ENCODE measurements at regions not wholly inside any gene's neighbourhood (a gene's known extent, or its start where the extent isn't known, plus 50 kb on each side); places are given as distances from the start of the nearest gene placed in this dataset.
"Not testable (repeated sequence)": the region's sequence is repeated elsewhere in the genome, so short reads cannot be mapped to it uniquely, and the experiment has no call there.

DNA sequence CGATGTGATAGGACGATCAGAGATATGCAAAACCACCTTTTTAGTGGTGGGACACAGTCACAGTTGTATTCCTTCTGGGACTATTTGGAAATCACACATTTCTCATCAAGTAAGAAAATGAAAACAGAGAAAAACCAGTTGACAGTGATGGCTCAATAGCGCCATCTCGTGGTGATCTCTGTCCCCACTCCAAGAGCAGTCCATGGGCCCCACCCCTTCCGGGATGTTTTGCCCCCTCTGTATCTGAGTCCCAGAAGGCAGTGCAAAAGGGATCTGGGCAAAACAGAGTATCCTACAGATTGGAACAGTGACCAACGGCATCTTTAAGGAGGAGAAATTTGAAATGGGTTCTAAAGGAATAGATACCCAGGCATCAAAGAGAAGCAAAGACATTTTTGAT lies 155.5 kb downstream of the NPIPA8 start:
- H3K27me3 Mint-ChIP-seq; H3K4me1 Mint-ChIP-seq (ENCODE audit: low read depth); H3K36me3 Mint-ChIP-seq (ENCODE audit: low read depth); H3K27ac Mint-ChIP-seq; H3K9me3 Mint-ChIP-seq; H3K4me3 Mint-ChIP-seq: not testable (repeated sequence)

DNA sequence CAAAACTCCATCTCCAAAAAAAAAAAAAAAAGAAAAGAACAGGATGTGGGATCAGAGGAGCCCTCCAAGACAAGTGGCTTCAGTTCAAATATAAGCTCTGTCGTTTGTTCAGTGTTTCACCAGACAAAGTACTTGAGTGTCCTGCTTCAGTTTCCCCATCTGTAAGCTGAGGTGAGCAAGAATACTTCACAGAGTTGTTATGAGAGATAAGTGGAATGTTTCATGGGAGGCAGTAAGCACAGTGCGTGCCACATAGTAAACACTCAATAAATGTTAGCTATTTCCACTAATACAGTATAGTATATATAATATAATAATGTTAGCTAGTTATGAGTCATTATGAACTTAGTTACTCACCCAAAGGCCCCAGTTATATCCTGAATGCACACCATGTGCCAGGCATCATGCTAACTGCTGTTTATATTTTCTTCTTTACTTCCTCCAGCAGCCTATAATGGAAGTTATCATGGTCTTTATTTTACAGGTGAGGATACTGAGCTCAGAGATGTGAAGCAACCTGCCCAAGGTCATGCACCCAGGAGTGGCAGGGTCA lies 162.5 kb downstream of the NPIPA8 start:
- H3K36me3 Mint-ChIP-seq (ENCODE audit: low read depth); H3K27me3 Mint-ChIP-seq; H3K4me1 Mint-ChIP-seq (ENCODE audit: low read depth); H3K9me3 Mint-ChIP-seq; H3K27ac Mint-ChIP-seq; H3K4me3 Mint-ChIP-seq: not testable (repeated sequence)

- not testable (repeated sequence) for H3K4me1 Mint-ChIP-seq (ENCODE audit: low read depth); H3K4me3 Mint-ChIP-seq; H3K9me3 Mint-ChIP-seq; H3K27ac Mint-ChIP-seq; H3K27me3 Mint-ChIP-seq; H3K36me3 Mint-ChIP-seq (ENCODE audit: low read depth)
These were observed 174.2 kb downstream of the NPIPA8 start for GRCh38 chr16:18162293-18162692.

DNA sequence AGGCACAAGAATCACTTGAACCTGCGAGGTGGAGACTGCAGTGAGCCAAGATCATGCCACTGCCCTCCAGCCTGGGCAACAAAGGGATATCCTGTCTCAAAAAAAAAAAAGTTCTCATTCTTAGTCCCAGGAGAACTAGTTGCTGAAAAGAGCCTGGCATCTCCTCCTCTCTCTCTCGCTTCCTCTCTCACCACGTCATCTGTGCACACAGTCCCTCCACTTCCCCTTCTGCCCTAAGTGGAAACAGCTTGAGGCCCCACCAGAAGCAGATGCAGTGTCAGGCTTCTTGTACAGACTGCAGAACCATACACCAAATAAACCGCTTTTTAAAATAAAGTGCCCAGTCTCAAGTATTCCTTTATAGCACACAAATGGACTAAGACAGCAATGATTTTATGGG lies 175.3 kb downstream of the NPIPA8 start:
- not testable (repeated sequence) for H3K9me3 Mint-ChIP-seq; H3K27ac Mint-ChIP-seq; H3K4me3 Mint-ChIP-seq; H3K4me1 Mint-ChIP-seq (ENCODE audit: low read depth); H3K36me3 Mint-ChIP-seq (ENCODE audit: low read depth); H3K27me3 Mint-ChIP-seq

GRCh38 chr16:18159185-18159584 lies 177.4 kb downstream of the NPIPA8 start:
- not testable (repeated sequence) for H3K27ac Mint-ChIP-seq; H3K27me3 Mint-ChIP-seq; H3K4me3 Mint-ChIP-seq; H3K4me1 Mint-ChIP-seq (ENCODE audit: low read depth); H3K9me3 Mint-ChIP-seq; H3K36me3 Mint-ChIP-seq (ENCODE audit: low read depth)

- not testable (repeated sequence) for H3K4me3 Mint-ChIP-seq; H3K9me3 Mint-ChIP-seq; H3K36me3 Mint-ChIP-seq (ENCODE audit: low read depth); H3K27ac Mint-ChIP-seq; H3K4me1 Mint-ChIP-seq (ENCODE audit: low read depth); H3K27me3 Mint-ChIP-seq
These were observed 178.7 kb downstream of the NPIPA8 start for GRCh38 chr16:18157854-18158253.

- not testable (repeated sequence) for H3K36me3 Mint-ChIP-seq (ENCODE audit: low read depth); H3K27me3 Mint-ChIP-seq; H3K4me1 Mint-ChIP-seq (ENCODE audit: low read depth); H3K9me3 Mint-ChIP-seq; H3K27ac Mint-ChIP-seq; H3K4me3 Mint-ChIP-seq
These were observed 183.7 kb downstream of the NPIPA8 start for GRCh38 chr16:18152832-18153231.

DNA sequence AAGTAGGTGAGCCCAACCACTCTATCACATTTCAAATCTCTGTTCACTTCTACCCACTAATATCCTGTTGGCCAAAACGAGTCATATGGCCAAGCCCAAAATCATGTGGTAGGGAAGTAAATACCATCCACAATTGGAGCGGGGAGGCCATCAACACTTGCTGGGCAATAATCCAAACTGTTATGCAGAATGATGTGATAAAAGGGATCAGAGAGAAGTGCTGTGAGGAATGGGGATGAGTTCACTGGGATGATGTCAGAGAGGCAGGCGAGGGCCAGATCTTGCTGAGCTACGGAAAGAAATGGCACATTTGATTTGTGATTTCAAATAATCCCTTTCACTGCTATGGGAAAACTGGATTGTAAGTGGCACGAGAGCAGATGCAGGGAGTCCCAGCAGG lies 188.4 kb downstream of the NPIPA8 start:
- H3K27ac Mint-ChIP-seq; H3K27me3 Mint-ChIP-seq; H3K36me3 Mint-ChIP-seq (ENCODE audit: low read depth); H3K4me3 Mint-ChIP-seq; H3K9me3 Mint-ChIP-seq; H3K4me1 Mint-ChIP-seq (ENCODE audit: low read depth): not testable (repeated sequence)

DNA sequence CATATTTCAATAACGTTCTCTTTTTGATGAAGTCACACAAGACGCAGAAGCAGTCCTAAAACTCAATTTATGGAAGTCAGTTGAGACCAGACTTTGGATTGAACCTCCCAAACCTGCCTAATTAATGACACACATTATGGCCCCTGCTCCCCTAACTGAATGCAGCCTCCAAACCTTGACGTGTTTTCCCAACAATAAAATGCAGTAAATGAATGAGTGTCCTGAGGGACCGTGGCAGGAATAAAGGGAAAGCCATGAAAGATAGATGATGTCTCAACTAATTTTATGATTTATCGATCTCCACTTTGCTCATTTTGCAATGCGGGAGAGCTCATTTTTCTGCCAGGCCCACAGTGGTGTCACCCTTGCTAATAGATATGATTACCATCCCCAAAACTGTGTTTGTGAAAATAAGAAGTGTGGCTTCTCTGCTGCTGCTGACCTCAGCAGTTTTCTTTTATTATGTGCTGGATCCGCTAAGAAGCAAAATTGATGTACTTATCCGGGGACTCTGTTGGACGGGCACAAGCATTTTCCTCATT lies 189.9 kb downstream of the NPIPA8 start:
- not testable (repeated sequence) for H3K36me3 Mint-ChIP-seq (ENCODE audit: low read depth); H3K9me3 Mint-ChIP-seq; H3K4me1 Mint-ChIP-seq (ENCODE audit: low read depth); H3K27ac Mint-ChIP-seq; H3K27me3 Mint-ChIP-seq; H3K4me3 Mint-ChIP-seq

GRCh38 chr16:18142066-18142465 lies 194.5 kb downstream of the NPIPA8 start:
- H3K9me3 Mint-ChIP-seq; H3K36me3 Mint-ChIP-seq (ENCODE audit: low read depth); H3K27me3 Mint-ChIP-seq; H3K4me3 Mint-ChIP-seq; H3K4me1 Mint-ChIP-seq (ENCODE audit: low read depth); H3K27ac Mint-ChIP-seq: not testable (repeated sequence)

DNA sequence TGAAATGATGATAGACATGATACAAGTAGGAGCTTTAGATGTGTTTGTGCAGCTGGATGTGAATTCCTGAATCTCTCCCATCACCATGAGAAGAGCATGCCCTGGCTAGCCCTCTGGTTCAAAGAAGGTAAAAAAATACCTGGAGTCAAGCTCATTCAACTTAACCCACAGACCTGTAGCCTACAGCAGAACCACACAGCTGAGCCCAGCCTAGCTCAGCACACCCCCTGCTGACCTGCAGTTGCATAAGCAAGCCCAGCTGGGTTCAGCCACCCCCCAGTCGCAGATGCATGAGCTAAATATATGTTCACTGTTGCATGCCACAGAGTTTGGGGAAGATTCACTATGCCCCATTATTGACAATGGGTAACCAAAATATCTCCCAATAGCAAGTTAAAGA lies 200.2 kb downstream of the NPIPA8 start:
- H3K36me3 Mint-ChIP-seq (ENCODE audit: low read depth); H3K27ac Mint-ChIP-seq; H3K27me3 Mint-ChIP-seq; H3K9me3 Mint-ChIP-seq; H3K4me3 Mint-ChIP-seq; H3K4me1 Mint-ChIP-seq (ENCODE audit: low read depth): not testable (repeated sequence)

GRCh38 chr16:18135024-18135423 lies 201.5 kb downstream of the NPIPA8 start:
- H3K4me3 Mint-ChIP-seq; H3K9me3 Mint-ChIP-seq; H3K27me3 Mint-ChIP-seq; H3K36me3 Mint-ChIP-seq (ENCODE audit: low read depth); H3K4me1 Mint-ChIP-seq (ENCODE audit: low read depth); H3K27ac Mint-ChIP-seq: not testable (repeated sequence)

- not testable (repeated sequence) for H3K36me3 Mint-ChIP-seq (ENCODE audit: low read depth); H3K27ac Mint-ChIP-seq; H3K4me1 Mint-ChIP-seq (ENCODE audit: low read depth)
These were observed 204.9 kb downstream of the NPIPA8 start for GRCh38 chr16:18131587-18131986.

DNA sequence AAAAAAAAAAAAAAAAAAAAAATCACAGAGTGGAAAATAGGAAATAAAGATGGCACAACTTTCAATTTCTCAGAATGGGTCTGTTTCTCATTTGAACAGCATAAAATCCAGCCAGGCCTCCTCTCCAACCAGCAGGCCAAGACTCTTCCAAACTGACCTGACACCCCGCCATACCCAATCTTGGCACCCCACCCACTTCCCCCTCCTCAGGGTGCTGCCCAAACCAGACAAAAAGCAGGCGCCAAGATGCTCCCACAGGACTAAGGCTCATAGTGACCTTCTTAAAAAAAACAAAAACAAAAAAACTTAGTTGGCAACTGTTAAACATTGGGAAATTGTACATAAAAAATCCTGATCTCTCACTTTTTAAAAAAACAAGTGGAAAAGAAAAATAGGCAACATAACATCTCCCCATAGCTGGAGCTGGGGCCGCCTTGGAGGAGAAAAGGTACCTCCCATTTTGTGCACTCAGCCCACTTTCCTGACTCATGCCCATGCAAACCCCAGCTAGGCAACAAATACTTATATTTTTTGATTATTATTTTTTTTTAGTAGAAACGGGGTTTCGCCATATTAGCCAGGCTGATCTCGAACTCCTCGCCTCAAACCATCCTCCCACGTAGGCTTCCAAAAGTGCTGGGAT lies 205.9 kb downstream of the NPIPA8 start:
- H3K27ac Mint-ChIP-seq; H3K9me3 Mint-ChIP-seq; H3K4me3 Mint-ChIP-seq; H3K4me1 Mint-ChIP-seq (ENCODE audit: low read depth); H3K36me3 Mint-ChIP-seq (ENCODE audit: low read depth); H3K27me3 Mint-ChIP-seq: not testable (repeated sequence)

More at GRCh38 chr16:18131587-18131986, 204.9 kb downstream of the NPIPA8 start:
- not testable (repeated sequence) for H3K27me3 Mint-ChIP-seq, H3K4me3 Mint-ChIP-seq, H3K9me3 Mint-ChIP-seq

- not testable (repeated sequence) for H3K9me3 Mint-ChIP-seq; H3K4me3 Mint-ChIP-seq; H3K27ac Mint-ChIP-seq; H3K4me1 Mint-ChIP-seq (ENCODE audit: low read depth); H3K36me3 Mint-ChIP-seq (ENCODE audit: low read depth); H3K27me3 Mint-ChIP-seq
These were observed 209.5 kb downstream of the NPIPA8 start for GRCh38 chr16:18127033-18127432.

- H3K27me3 Mint-ChIP-seq; H3K36me3 Mint-ChIP-seq (ENCODE audit: low read depth); H3K9me3 Mint-ChIP-seq; H3K4me1 Mint-ChIP-seq (ENCODE audit: low read depth); H3K4me3 Mint-ChIP-seq; H3K27ac Mint-ChIP-seq: not testable (repeated sequence)
These were observed 217.4 kb downstream of the NPIPA8 start for GRCh38 chr16:18119092-18119491.
